ENCODE measurements at regions not wholly inside any gene's neighbourhood (a gene's known extent, or its start where the extent isn't known, plus 50 kb on each side); places are given as distances from the start of the nearest gene placed in this dataset.

DNA sequence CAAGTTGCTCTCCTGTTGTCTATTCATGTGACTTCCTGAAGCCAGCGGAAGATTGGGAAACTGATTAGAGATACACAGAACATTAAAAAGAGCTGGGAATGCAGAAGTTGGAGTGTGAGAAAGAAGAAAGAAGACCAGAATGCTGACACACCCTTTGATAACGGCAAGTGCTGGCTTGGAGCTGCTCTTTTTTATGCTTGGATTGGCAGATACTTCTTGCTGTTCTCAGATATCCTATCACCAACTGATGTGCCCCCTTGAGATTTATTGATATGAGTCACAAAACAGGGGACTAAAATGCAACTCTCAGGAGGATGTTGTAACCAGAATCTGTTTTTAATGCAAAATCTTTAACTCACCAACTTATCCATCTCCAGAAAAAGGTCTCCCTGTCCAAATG, 56.0 kb upstream of the ASTN2 start:
- TF ChIP-seq, protein P1, sequence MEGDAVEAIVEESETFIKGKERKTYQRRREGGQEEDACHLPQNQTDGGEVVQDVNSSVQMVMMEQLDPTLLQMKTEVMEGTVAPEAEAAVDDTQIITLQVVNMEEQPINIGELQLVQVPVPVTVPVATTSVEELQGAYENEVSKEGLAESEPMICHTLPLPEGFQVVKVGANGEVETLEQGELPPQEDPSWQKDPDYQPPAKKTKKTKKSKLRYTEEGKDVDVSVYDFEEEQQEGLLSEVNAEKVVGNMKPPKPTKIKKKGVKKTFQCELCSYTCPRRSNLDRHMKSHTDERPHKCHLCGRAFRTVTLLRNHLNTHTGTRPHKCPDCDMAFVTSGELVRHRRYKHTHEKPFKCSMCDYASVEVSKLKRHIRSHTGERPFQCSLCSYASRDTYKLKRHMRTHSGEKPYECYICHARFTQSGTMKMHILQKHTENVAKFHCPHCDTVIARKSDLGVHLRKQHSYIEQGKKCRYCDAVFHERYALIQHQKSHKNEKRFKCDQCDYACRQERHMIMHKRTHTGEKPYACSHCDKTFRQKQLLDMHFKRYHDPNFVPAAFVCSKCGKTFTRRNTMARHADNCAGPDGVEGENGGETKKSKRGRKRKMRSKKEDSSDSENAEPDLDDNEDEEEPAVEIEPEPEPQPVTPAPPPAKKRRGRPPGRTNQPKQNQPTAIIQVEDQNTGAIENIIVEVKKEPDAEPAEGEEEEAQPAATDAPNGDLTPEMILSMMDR (IDR thresholded peaks at IDR 0.05), result no peak
- TF ChIP-seq POLR2A (IDR thresholded peaks at IDR 0.05), result no peak
- no peak for TF ChIP-seq EP300 (IDR thresholded peaks at IDR 0.05)

Data from stomach (tissue), 4 donors.